Mesendoderm (in vitro differentiated cells): ENCODE measurements at regions not wholly inside any gene's neighbourhood (a gene's known extent, or its start where the extent isn't known, plus 50 kb on each side); places are given as distances from the start of the nearest gene placed in this dataset.
A peak's percentile ranks its signal among the peaks of the same experiment; 100 is the strongest.

ENCODE experiments used
- DNase-seq: peaks from one replicate; pipeline ENCODE4 v3.0.0; 2013
- H2AK5ac ChIP-seq: 2 replicates; pipeline ENCODE4 v1.6.1; 2013; ENCODE audit warnings: low read length, inconsistent platforms
- H2BK120ac ChIP-seq: 2 replicates; pipeline ENCODE4 v1.6.1; 2013; ENCODE audit warnings: low read depth, mild to moderate bottlenecking, low read length, moderate library complexity, mixed read lengths
- H2BK15ac ChIP-seq: replicated peaks from 2 replicates; pipeline ENCODE4 v1.6.1; 2013; ENCODE audit warnings: low read depth, mild to moderate bottlenecking, moderate library complexity
- H2BK5ac ChIP-seq: 2 replicates; pipeline ENCODE4 v1.6.1; 2013; ENCODE audit warnings: low read length, inconsistent platforms
- H3K18ac ChIP-seq: 2 replicates; pipeline ENCODE4 v1.6.1; 2013; ENCODE audit warnings: mild to moderate bottlenecking, low read length, mixed read lengths
- H3K23ac ChIP-seq: one replicate; pipeline ENCODE4 v1.6.1; 2013; ENCODE audit warnings: low read length
- H3K27ac ChIP-seq: 2 replicates; pipeline ENCODE4 v1.5.1; 2013; ENCODE audit warnings: low read depth, mild to moderate bottlenecking, inconsistent platforms, low read length, moderate library complexity
- H3K27me3 ChIP-seq: 2 replicates; pipeline ENCODE4 v1.6.1; 2013; ENCODE audit warnings: low read length, control low read depth, mild to moderate bottlenecking, inconsistent platforms; ENCODE audit not compliant: insufficient read depth, poor library complexity
- H3K36me3 ChIP-seq: 2 replicates; pipeline ENCODE4 v1.6.1; 2013; ENCODE audit warnings: low read length, inconsistent platforms; ENCODE audit not compliant: control insufficient read depth, insufficient read depth
- H3K4ac ChIP-seq: one replicate; pipeline ENCODE4 v1.6.1; 2013; ENCODE audit warnings: low read depth, mild to moderate bottlenecking, low read length, moderate library complexity
- H3K4me1 ChIP-seq: 2 replicates; pipeline ENCODE4 v1.6.1; 2013; ENCODE audit warnings: low read depth, low read length, inconsistent platforms; ENCODE audit not compliant: control insufficient read depth
- H3K4me2 ChIP-seq: 2 replicates; pipeline ENCODE4 v1.6.1; 2013; ENCODE audit warnings: low read length
- H3K4me3 ChIP-seq: 2 replicates; pipeline ENCODE4 v1.5.1; 2013; ENCODE audit warnings: mild to moderate bottlenecking, low read length
- H3K56ac ChIP-seq: one replicate; pipeline ENCODE4 v1.6.1; 2013; ENCODE audit warnings: low read length
- H3K79me1 ChIP-seq: 2 replicates; pipeline ENCODE4 v1.6.1; 2013; ENCODE audit warnings: low read length, inconsistent platforms
- H3K79me2 ChIP-seq: 2 replicates; pipeline ENCODE4 v1.6.1; 2013; ENCODE audit warnings: mild to moderate bottlenecking, low read length; ENCODE audit not compliant: control insufficient read depth, insufficient read depth
- H3K9ac ChIP-seq: 2 replicates; pipeline ENCODE4 v1.6.1; 2013; ENCODE audit warnings: low read length, inconsistent platforms
- H4K5ac ChIP-seq: one replicate; pipeline ENCODE4 v1.6.1; 2013; ENCODE audit warnings: low read length
- H4K8ac ChIP-seq: one replicate; pipeline ENCODE4 v1.6.1; 2013; ENCODE audit warnings: low read depth, mild to moderate bottlenecking, control low read depth, low read length, moderate library complexity
- WGBS: extraction: QIAGEN DNeasy Blood & Tissue Kit; methylation state at CpG from one replicate; pipeline ENCODE4 v1.1.7; 2013; ENCODE audit warnings: low lambda C conversion rate, missing lambda C conversion rate; ENCODE audit not compliant: insufficient coverage; ENCODE audit errors: extremely low coverage; 5-methylcytosine and 5-hydroxymethylcytosine counted together

- Histone ChIP-seq H2BK120ac (no peak overlapping the region), H3K56ac (no peak overlapping the region), H4K8ac (no peak overlapping the region), H3K4me2 (no peak overlapping the region), H2AK5ac (no peak overlapping the region), H3K23ac (no peak overlapping the region), H3K18ac (no peak overlapping the region), H3K36me3 (no peaks in the 10 kb centered on the region), H2BK5ac (no peak overlapping the region), H3K4me1 (no peaks in the 10 kb centered on the region), H3K79me2 (no peaks in the 10 kb centered on the region), H3K9ac (no peak overlapping the region), H3K27ac (no peak overlapping the region), H2BK15ac (no peak overlapping the region), H3K27me3 (no peaks in the 10 kb centered on the region), H3K4ac (no peak overlapping the region), H3K79me1 (no peaks in the 10 kb centered on the region), H3K4me3 (no peak overlapping the region), H4K5ac (no peak overlapping the region)
- no peak for DNase-seq
These were observed 239.9 kb upstream of the TTC14 start for GRCh38 chr3:180362081-180362480.

- peak; percentile 76 for DNase-seq
- Histone ChIP-seq H3K4ac (no peak overlapping the region), H3K18ac (no peak overlapping the region), H3K36me3 (no peaks in the 10 kb centered on the region), H3K27me3 (no peaks in the 10 kb centered on the region), H2BK120ac (no peak overlapping the region), H3K79me2 (no peaks in the 10 kb centered on the region), H2BK15ac (no peak overlapping the region), H3K9ac (no peak overlapping the region), H2BK5ac (no peak overlapping the region), H3K4me1 (no peaks in the 10 kb centered on the region), H4K8ac (no peak overlapping the region), H3K27ac (no peak overlapping the region), H2AK5ac (no peak overlapping the region), H3K4me2 (no peak overlapping the region), H3K79me1 (no peaks in the 10 kb centered on the region), H4K5ac (no peak overlapping the region), H3K23ac (no peak overlapping the region), H3K56ac (no peak overlapping the region), H3K4me3 (no peak overlapping the region)
- WGBS: no CpG with 5 or more reads among the region's 3 CpGs
These were observed 226.1 kb upstream of the TTC14 start for GRCh38 chr3:180375831-180376230.

- no peak for DNase-seq
- H3K4me3 ChIP-seq: no peak overlapping the region
- no CpG with 5 or more reads among the region's 4 CpGs for WGBS
- no peak overlapping the region for H3K4me2 ChIP-seq
- no peak overlapping the region for H4K5ac ChIP-seq
- H3K4me1 ChIP-seq: no peaks in the 10 kb centered on the region
- no peak overlapping the region for H3K56ac ChIP-seq
- H3K79me1 ChIP-seq: no peaks in the 10 kb centered on the region
- H2BK15ac ChIP-seq: no peak overlapping the region
- H2AK5ac ChIP-seq: no peak overlapping the region
- no peaks in the 10 kb centered on the region for H3K27me3 ChIP-seq
- no peak overlapping the region for H2BK120ac ChIP-seq
- no peak overlapping the region for H3K18ac ChIP-seq
- no peaks in the 10 kb centered on the region for H3K36me3 ChIP-seq
- no peak overlapping the region for H2BK5ac ChIP-seq
- no peak overlapping the region for H3K23ac ChIP-seq
- H4K8ac ChIP-seq: no peak overlapping the region
- no peaks in the 10 kb centered on the region for H3K79me2 ChIP-seq
- H3K27ac ChIP-seq: no peak overlapping the region
- no peak overlapping the region for H3K9ac ChIP-seq
- H3K4ac ChIP-seq: no peak overlapping the region
These were observed 223.5 kb upstream of the TTC14 start for GRCh38 chr3:180378496-180378895.

GRCh38 chr3:180382638-180383180 lies 219.3 kb upstream of the TTC14 start:
- Histone ChIP-seq H2BK5ac (no peak overlapping the region), H3K4ac (no peak overlapping the region), H3K27ac (no peak overlapping the region), H3K56ac (no peak overlapping the region), H3K4me1 (no peaks in the 10 kb centered on the region), H3K18ac (no peak overlapping the region), H3K23ac (no peak overlapping the region), H2AK5ac (no peak overlapping the region), H4K5ac (no peak overlapping the region), H3K4me2 (no peak overlapping the region), H2BK120ac (no peak overlapping the region), H3K4me3 (no peak overlapping the region), H3K27me3 (no peaks in the 10 kb centered on the region), H3K79me1 (no peaks in the 10 kb centered on the region), H3K36me3 (no peaks in the 10 kb centered on the region), H3K79me2 (no peaks in the 10 kb centered on the region), H2BK15ac (no peak overlapping the region), H4K8ac (no peak overlapping the region), H3K9ac (no peak overlapping the region)
- DNase-seq: no peak
- no CpG with 5 or more reads among the region's 2 CpGs for WGBS

GRCh38 chr3:180383332-180384020 lies 218.5 kb upstream of the TTC14 start:
- Histone ChIP-seq H3K4me1 (no peaks in the 10 kb centered on the region), H3K4me3 (no peak overlapping the region), H3K9ac (no peak overlapping the region), H4K5ac (no peak overlapping the region), H3K27me3 (no peaks in the 10 kb centered on the region), H2BK15ac (no peak overlapping the region), H3K27ac (no peak overlapping the region), H2BK5ac (no peak overlapping the region), H3K4me2 (no peak overlapping the region), H3K4ac (no peak overlapping the region), H3K36me3 (no peaks in the 10 kb centered on the region), H2AK5ac (no peak overlapping the region), H3K56ac (no peak overlapping the region), H2BK120ac (no peak overlapping the region), H4K8ac (no peak overlapping the region), H3K18ac (no peak overlapping the region), H3K79me2 (no peaks in the 10 kb centered on the region), H3K79me1 (no peaks in the 10 kb centered on the region), H3K23ac (no peak overlapping the region)
- WGBS: no CpG with 5 or more reads among the region's 2 CpGs
- DNase-seq: no peak

- Histone ChIP-seq H2BK5ac (no peak overlapping the region), H3K79me1 (no peaks in the 10 kb centered on the region), H3K27ac (no peak overlapping the region), H3K79me2 (no peaks in the 10 kb centered on the region), H2BK15ac (no peak overlapping the region), H3K4ac (no peak overlapping the region), H3K4me2 (no peak overlapping the region), H3K27me3 (no peaks in the 10 kb centered on the region), H3K18ac (no peak overlapping the region), H3K23ac (no peak overlapping the region), H3K4me3 (no peak overlapping the region), H2BK120ac (no peak overlapping the region), H3K4me1 (no peaks in the 10 kb centered on the region), H3K56ac (no peak overlapping the region), H3K36me3 (no peaks in the 10 kb centered on the region), H3K9ac (no peak overlapping the region), H4K8ac (no peak overlapping the region), H4K5ac (no peak overlapping the region), H2AK5ac (no peak overlapping the region)
- DNase-seq: no peak
These were observed 211.7 kb upstream of the TTC14 start for GRCh38 chr3:180390313-180390712.
